HL-60 (cell line): ENCODE measurements at regions not wholly inside any gene's neighbourhood (a gene's known extent, or its start where the extent isn't known, plus 50 kb on each side); places are given as distances from the start of the nearest gene placed in this dataset.

Source experiments
- GABPA ChIP-seq: IDR thresholded peaks from 2 replicates; pipeline ENCODE4 v1.6.1; 2012; ENCODE audit warnings: low read depth
- POLR2AphosphoS5 ChIP-seq: IDR thresholded peaks from 2 replicates; pipeline ENCODE4 v1.6.1; 2012; ENCODE audit warnings: low read depth
- SPI1 ChIP-seq: IDR thresholded peaks from 2 replicates; pipeline ENCODE4 v1.6.1; 2012; ENCODE audit warnings: low read depth, mild to moderate bottlenecking, borderline replicate concordance
- TF ChIP-seq, protein P1 (sequence below): IDR thresholded peaks from one replicate; pipeline ENCODE4 v1.5.1; 2011; ENCODE audit warnings: low read length, control low read depth, inconsistent platforms; ENCODE audit not compliant: insufficient read depth
- TF ChIP-seq, protein P2 (sequence below): IDR thresholded peaks from 2 replicates; pipeline ENCODE4 v1.6.1; 2012; ENCODE audit warnings: low read depth; ENCODE audit not compliant: insufficient replicate concordance

DNA sequence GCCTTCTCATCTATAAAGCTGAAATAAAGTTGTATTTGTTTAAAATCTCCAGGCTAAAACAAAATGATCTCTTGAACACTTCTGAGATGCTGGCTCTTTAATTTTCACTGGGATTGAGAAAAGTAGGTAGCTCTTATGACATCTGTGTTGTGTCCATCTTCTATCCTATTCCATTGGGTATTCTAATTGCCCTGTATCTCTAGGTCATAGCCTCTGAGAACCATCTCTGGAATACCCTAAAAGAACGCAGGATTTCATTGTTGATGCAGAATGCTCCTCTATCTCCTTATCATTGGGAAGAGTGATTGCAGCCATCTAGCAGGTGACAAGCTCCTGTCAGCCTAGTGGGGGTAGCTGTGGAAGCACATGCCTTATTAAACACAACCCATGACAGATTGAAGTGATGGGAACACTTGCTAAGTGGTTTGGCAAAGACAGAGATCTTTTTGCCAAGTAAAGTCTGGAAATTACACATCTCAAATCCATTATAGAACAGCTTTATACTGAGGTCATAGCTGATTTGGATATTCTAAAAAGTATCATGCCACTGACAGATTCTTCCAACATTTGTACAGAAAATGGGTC lies 178.2 kb downstream of the TDRD15 start:
- TF ChIP-seq, protein P1, sequence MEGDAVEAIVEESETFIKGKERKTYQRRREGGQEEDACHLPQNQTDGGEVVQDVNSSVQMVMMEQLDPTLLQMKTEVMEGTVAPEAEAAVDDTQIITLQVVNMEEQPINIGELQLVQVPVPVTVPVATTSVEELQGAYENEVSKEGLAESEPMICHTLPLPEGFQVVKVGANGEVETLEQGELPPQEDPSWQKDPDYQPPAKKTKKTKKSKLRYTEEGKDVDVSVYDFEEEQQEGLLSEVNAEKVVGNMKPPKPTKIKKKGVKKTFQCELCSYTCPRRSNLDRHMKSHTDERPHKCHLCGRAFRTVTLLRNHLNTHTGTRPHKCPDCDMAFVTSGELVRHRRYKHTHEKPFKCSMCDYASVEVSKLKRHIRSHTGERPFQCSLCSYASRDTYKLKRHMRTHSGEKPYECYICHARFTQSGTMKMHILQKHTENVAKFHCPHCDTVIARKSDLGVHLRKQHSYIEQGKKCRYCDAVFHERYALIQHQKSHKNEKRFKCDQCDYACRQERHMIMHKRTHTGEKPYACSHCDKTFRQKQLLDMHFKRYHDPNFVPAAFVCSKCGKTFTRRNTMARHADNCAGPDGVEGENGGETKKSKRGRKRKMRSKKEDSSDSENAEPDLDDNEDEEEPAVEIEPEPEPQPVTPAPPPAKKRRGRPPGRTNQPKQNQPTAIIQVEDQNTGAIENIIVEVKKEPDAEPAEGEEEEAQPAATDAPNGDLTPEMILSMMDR = no peak
- no peak for TF ChIP-seq POLR2AphosphoS5
- no peak for TF ChIP-seq GABPA
- TF ChIP-seq, protein P2, sequence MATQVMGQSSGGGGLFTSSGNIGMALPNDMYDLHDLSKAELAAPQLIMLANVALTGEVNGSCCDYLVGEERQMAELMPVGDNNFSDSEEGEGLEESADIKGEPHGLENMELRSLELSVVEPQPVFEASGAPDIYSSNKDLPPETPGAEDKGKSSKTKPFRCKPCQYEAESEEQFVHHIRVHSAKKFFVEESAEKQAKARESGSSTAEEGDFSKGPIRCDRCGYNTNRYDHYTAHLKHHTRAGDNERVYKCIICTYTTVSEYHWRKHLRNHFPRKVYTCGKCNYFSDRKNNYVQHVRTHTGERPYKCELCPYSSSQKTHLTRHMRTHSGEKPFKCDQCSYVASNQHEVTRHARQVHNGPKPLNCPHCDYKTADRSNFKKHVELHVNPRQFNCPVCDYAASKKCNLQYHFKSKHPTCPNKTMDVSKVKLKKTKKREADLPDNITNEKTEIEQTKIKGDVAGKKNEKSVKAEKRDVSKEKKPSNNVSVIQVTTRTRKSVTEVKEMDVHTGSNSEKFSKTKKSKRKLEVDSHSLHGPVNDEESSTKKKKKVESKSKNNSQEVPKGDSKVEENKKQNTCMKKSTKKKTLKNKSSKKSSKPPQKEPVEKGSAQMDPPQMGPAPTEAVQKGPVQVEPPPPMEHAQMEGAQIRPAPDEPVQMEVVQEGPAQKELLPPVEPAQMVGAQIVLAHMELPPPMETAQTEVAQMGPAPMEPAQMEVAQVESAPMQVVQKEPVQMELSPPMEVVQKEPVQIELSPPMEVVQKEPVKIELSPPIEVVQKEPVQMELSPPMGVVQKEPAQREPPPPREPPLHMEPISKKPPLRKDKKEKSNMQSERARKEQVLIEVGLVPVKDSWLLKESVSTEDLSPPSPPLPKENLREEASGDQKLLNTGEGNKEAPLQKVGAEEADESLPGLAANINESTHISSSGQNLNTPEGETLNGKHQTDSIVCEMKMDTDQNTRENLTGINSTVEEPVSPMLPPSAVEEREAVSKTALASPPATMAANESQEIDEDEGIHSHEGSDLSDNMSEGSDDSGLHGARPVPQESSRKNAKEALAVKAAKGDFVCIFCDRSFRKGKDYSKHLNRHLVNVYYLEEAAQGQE = no peak
- no peak for TF ChIP-seq SPI1
